OCI-LY1 (cell line): ENCODE measurements at regions not wholly inside any gene's neighbourhood (a gene's known extent, or its start where the extent isn't known, plus 50 kb on each side); places are given as distances from the start of the nearest gene placed in this dataset.

Experiments used
- CTCF ChIP-seq: fragments of 200-600 bp; sonication (generic), shearing (Covaris generic); IDR thresholded peaks from 2 replicates; pipeline ENCODE4 v1.5.1; 2017; ENCODE audit warnings: mild to moderate bottlenecking, antibody characterized with exemption, low read length, moderate library complexity, mixed read lengths
- EZH2 ChIP-seq: fragments of 200-600 bp; sonication (generic), shearing (Covaris generic); IDR thresholded peaks from 2 replicates; pipeline ENCODE4 v1.8.0; 2017; ENCODE audit warnings: borderline replicate concordance, mixed run types, mild to moderate bottlenecking, antibody characterized with exemption, low read length, moderate library complexity, mixed read lengths

GRCh38 chr2:39845460-39846146 is 66.5 kb upstream of the THUMPD2 start:
- TF ChIP-seq CTCF, result no peak
- no peak for TF ChIP-seq EZH2
